Left lung (tissue), 4 donors: ENCODE measurements at regions not wholly inside any gene's neighbourhood (a gene's known extent, or its start where the extent isn't known, plus 50 kb on each side); places are given as distances from the start of the nearest gene placed in this dataset.

ENCODE experiments used
- ATAC-seq: fragments of 200-7000 bp; cut with Tn5 transposase; one replicate; pipeline ENCODE4 v1.9.1; 2020; ENCODE audit warnings: moderate library complexity
- DNase-seq, 4 donors: peaks; one replicate each; pipeline ENCODE4 v3.0.0-alpha.2; 2013 to 2020
- H3K27ac ChIP-seq, 2 donors: fragments of 200-600 bp; sonication (generic) in 1 of 2; one replicate each; pipeline versions ENCODE4 v1.5.0 to v1.8.0; 2020 to 2021
- H3K27me3 ChIP-seq, 2 donors: fragments of 200-600 bp; sonication (generic) in 1 of 2; one replicate each; pipeline versions ENCODE4 v1.5.0 to v1.8.0; 2020 to 2021
- H3K36me3 ChIP-seq, 2 donors: fragments of 200-600 bp; sonication (generic) in 1 of 2; one replicate each; pipeline versions ENCODE4 v1.5.0 to v1.8.0; 2020 to 2021
- H3K4me1 ChIP-seq, 2 donors: fragments of 200-600 bp; one replicate each; pipeline ENCODE4 v1.8.0; 2021
- H3K4me3 ChIP-seq, 2 donors: fragments of 200-600 bp; sonication (generic) in 1 of 2; one replicate each; pipeline versions ENCODE4 v1.5.0 to v1.8.0; 2020 to 2021; ENCODE audit warnings: mild to moderate bottlenecking in 1 of 2
- H3K9me3 ChIP-seq, 2 donors: fragments of 200-600 bp; sonication (generic) in 1 of 2; one replicate each; pipeline versions ENCODE4 v1.5.0 to v1.8.0; 2020 to 2021
- intact Hi-C, 2 donors: fragments of 100-400 bp; cut with DNase I; formaldehyde crosslinking; loops; one replicate each; pipeline versions ENCODE4 v1.11.2 to v1.14.2; 2022
- TF ChIP-seq, protein P1 (sequence below), 2 donors: fragments of 200-600 bp; sonication (generic) in 1 of 2; IDR thresholded peaks; one replicate each; pipeline versions ENCODE4 v1.5.0 to v1.8.0; 2021; ENCODE audit warnings: antibody characterized with exemption in 2 of 2
- donor health status: DM: no; HTN: yes; CAD: no.
- donor health status: DM: no; HTN: no; CAD: no.

GRCh38 chr6:14659841-14660240 is 542.3 kb downstream of the CD83 start:
- Histone ChIP-seq H3K27me3 (no peaks in the 10 kb centered on the region), H3K4me1 (peaks cover 0 to 21% of the 10 kb centered on the region in 2 donors), H3K4me3 (no peak overlapping the region), H3K27ac (no peak overlapping the region), H3K36me3 (no peaks in the 10 kb centered on the region), H3K9me3 (no peaks in the 10 kb centered on the region)
- no peak for ATAC-seq
- TF ChIP-seq, protein P1, sequence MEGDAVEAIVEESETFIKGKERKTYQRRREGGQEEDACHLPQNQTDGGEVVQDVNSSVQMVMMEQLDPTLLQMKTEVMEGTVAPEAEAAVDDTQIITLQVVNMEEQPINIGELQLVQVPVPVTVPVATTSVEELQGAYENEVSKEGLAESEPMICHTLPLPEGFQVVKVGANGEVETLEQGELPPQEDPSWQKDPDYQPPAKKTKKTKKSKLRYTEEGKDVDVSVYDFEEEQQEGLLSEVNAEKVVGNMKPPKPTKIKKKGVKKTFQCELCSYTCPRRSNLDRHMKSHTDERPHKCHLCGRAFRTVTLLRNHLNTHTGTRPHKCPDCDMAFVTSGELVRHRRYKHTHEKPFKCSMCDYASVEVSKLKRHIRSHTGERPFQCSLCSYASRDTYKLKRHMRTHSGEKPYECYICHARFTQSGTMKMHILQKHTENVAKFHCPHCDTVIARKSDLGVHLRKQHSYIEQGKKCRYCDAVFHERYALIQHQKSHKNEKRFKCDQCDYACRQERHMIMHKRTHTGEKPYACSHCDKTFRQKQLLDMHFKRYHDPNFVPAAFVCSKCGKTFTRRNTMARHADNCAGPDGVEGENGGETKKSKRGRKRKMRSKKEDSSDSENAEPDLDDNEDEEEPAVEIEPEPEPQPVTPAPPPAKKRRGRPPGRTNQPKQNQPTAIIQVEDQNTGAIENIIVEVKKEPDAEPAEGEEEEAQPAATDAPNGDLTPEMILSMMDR (IDR thresholded peaks at IDR 0.05): no peak
- DNase-seq: no peak
- intact Hi-C loops: no loop called here

GRCh38 chr6:14660806-14661579 is 543.4 kb downstream of the CD83 start:
- peaks cover 0 to 22% of the 10 kb centered on the region in 2 donors for H3K4me1 ChIP-seq
- no peaks in the 10 kb centered on the region for H3K9me3 ChIP-seq
- intact Hi-C loops: no loop called here
- no peak overlapping the region for H3K4me3 ChIP-seq
- DNase-seq: no peak
- TF ChIP-seq, protein P1 (IDR thresholded peaks at IDR 0.05): no peak
- no peak for ATAC-seq
- no peaks in the 10 kb centered on the region for H3K27me3 ChIP-seq
- H3K36me3 ChIP-seq: no peaks in the 10 kb centered on the region
- H3K27ac ChIP-seq: no peak overlapping the region

DNA sequence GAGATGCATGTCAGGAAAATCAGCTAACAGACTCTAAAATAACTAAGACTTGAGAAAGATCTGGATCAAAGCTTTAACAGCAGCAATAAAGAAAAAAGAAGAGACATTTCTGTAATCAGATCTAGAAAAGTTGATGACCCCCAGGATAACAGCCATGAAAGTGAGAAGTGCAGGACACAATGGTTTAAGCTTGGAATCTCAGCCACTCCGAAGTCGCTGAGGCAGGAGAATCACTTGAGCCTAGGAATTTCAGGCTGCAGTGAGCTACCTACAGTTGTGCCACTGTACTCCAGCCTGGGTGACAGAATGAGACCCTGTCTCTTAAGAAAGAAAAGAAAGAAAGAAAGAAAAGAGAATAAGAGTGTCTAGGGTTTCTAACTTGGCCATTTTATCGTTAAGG is 544.1 kb downstream of the CD83 start:
- Histone ChIP-seq H3K27ac (no peak overlapping the region), H3K36me3 (no peaks in the 10 kb centered on the region), H3K27me3 (no peaks in the 10 kb centered on the region), H3K4me3 (no peak overlapping the region), H3K9me3 (no peaks in the 10 kb centered on the region), H3K4me1 (peaks cover 0 to 15% of the 10 kb centered on the region in 2 donors)
- TF ChIP-seq, protein P1 (IDR thresholded peaks at IDR 0.05): no peak
- intact Hi-C loops: no loop called here
- ATAC-seq: no peak
- DNase-seq: no peak

GRCh38 chr6:14664112-14664601 is 546.6 kb downstream of the CD83 start:
- DNase-seq: no peak
- peaks cover 0 to 15% of the 10 kb centered on the region in 2 donors for H3K4me1 ChIP-seq
- TF ChIP-seq, protein P1 (IDR thresholded peaks at IDR 0.05): no peak
- no peaks in the 10 kb centered on the region for H3K9me3 ChIP-seq
- intact Hi-C loops: no loop called here
- no peaks in the 10 kb centered on the region for H3K36me3 ChIP-seq
- ATAC-seq: no peak
- no peaks in the 10 kb centered on the region for H3K27me3 ChIP-seq
- H3K4me3 ChIP-seq: no peak overlapping the region
- no peak overlapping the region for H3K27ac ChIP-seq

DNA sequence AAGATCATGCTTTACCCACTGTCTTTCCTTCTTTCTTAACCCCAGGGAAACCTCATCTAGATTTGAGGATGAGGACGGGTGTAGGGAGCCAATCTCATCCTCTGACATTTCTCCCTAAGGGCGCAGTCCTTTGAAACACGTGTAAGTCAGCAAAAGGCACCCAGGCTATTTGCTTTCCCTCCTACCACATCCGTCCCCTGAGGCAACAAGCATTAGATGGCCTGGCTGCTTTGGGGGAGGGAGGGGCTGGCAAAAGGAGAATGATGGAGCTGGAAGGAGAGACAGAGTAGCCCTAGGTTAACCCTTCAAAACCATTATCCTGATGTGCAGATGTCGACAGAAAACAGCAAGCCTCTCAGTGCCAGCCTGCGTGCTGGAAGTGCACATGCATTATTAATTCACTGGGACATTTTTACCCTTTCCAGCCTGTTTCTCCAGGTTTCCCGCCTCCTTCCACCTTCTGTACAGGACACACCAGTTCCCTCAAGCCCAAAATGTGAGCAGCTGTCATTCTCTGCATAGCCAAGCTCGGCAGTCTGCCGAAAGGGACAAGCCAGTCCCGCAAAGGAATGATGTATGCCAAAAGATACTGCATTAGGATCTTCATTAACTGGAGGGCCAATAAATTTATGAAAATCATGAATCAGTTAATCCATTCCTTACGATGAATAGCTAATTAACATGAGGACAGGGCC is 547.2 kb downstream of the CD83 start:
- no peaks in the 10 kb centered on the region for H3K27me3 ChIP-seq
- no peaks in the 10 kb centered on the region for H3K9me3 ChIP-seq
- DNase-seq (no peak), ATAC-seq (no peak)
- H3K4me3 ChIP-seq: no peak overlapping the region
- H3K27ac ChIP-seq: no peak overlapping the region
- intact Hi-C loops: no loop called here
- peaks cover 0 to 15% of the 10 kb centered on the region in 2 donors for H3K4me1 ChIP-seq
- no peaks in the 10 kb centered on the region for H3K36me3 ChIP-seq
- TF ChIP-seq, protein P1 (IDR thresholded peaks at IDR 0.05): no peak
